ENCODE measurements at regions not wholly inside any gene's neighbourhood (a gene's known extent, or its start where the extent isn't known, plus 50 kb on each side); places are given as distances from the start of the nearest gene placed in this dataset.

- H3K4me3 ChIP-seq (ENCODE audit: low read depth, low read length): no peak overlapping the region
- ChIA-PET CTCF (no interaction called here), POLR2A (no interaction called here)
- no peaks in the 10 kb centered on the region for H3K36me3 ChIP-seq (ENCODE audit: control insufficient read depth in 2 of 2, insufficient read depth in 1 of 2, low read length in 2 of 2)
- H3K27ac ChIP-seq (ENCODE audit: extremely low read depth, low read depth, low read length): no peak overlapping the region
- no peaks in the 10 kb centered on the region for H3K9me3 ChIP-seq (ENCODE audit: control insufficient read depth, insufficient read depth, low read depth, low read length)
- no peaks in the 10 kb centered on the region for H3K4me1 ChIP-seq (ENCODE audit: control insufficient read depth, insufficient read depth, low read length)
- TF ChIP-seq ZNF792 (tag by site-specific recombination; IDR thresholded peaks at IDR 0.05) (no peak), OSR2 (tag by site-specific recombination; IDR thresholded peaks at IDR 0.05) (no peak), ZSCAN4 (tag by site-specific recombination; IDR thresholded peaks at IDR 0.05) (no peak), ZNF548 (tag by site-specific recombination; IDR thresholded peaks at IDR 0.05) (no peak), ZNF776 (tag by site-specific recombination; IDR thresholded peaks at IDR 0.05; ENCODE audit: borderline replicate concordance) (no peak), ZNF624 (tag by site-specific recombination; IDR thresholded peaks at IDR 0.05) (no peak), ZNF433 (tag by site-specific recombination; IDR thresholded peaks at IDR 0.05; ENCODE audit: low read depth) (no peak)
These were observed 519.1 kb upstream of the EYS start for GRCh38 chr6:66226109-66226508.

- no peak overlapping the region for H3K27ac ChIP-seq (ENCODE audit: extremely low read depth, low read depth, low read length)
- H3K9me3 ChIP-seq (ENCODE audit: control insufficient read depth, insufficient read depth, low read depth, low read length): no peaks in the 10 kb centered on the region
- no peaks in the 10 kb centered on the region for H3K36me3 ChIP-seq (ENCODE audit: control insufficient read depth in 2 of 2, insufficient read depth in 1 of 2, low read length in 2 of 2)
- TF ChIP-seq ZNF223 (tag by site-specific recombination; IDR thresholded peaks at IDR 0.05): no peak
- TF ChIP-seq ZNF624 (tag by site-specific recombination; IDR thresholded peaks at IDR 0.05): no peak
- no peak for TF ChIP-seq ZNF670 (tag by site-specific recombination; IDR thresholded peaks at IDR 0.05; ENCODE audit: low read depth)
- peak; percentile 93 for TF ChIP-seq SETDB1 (IDR thresholded peaks at IDR 0.05; ENCODE audit: insufficient read length, low read length)
- TF ChIP-seq TRIM28 (IDR thresholded peaks at IDR 0.05; ENCODE audit: borderline replicate concordance, low read length): 0 out of 2 replicates have a peak, but pooled peaks have one; percentile 39
- TF ChIP-seq OSR2 (tag by site-specific recombination; IDR thresholded peaks at IDR 0.05): no peak
- H3K4me3 ChIP-seq (ENCODE audit: low read depth, low read length): no peak overlapping the region
- ChIA-PET CTCF (interaction anchor here (0.6 kb wide), 1 partner anchor 17 kb away, joined by 3 read pairs; no protein-coding TSS in a partner anchor), POLR2A (no interaction called here)
- H3K4me1 ChIP-seq (ENCODE audit: control insufficient read depth, insufficient read depth, low read length): no peaks in the 10 kb centered on the region
These were observed 503.9 kb upstream of the EYS start for GRCh38 chr6:66210964-66211363.

GRCh38 chr6:66200390-66200789 lies 493.4 kb upstream of the EYS start:
- Histone ChIP-seq H3K27ac (ENCODE audit: extremely low read depth, low read depth, low read length) (no peak overlapping the region), H3K36me3 (ENCODE audit: control insufficient read depth in 2 of 2, insufficient read depth in 1 of 2, low read length in 2 of 2) (no peaks in the 10 kb centered on the region), H3K4me1 (ENCODE audit: control insufficient read depth, insufficient read depth, low read length) (no peaks in the 10 kb centered on the region), H3K9me3 (ENCODE audit: control insufficient read depth, insufficient read depth, low read depth, low read length) (no peaks in the 10 kb centered on the region), H3K4me3 (ENCODE audit: low read depth, low read length) (no peak overlapping the region)
- ChIA-PET CTCF (no interaction called here), POLR2A (no interaction called here)
- no peak for TF ChIP-seq ZNF645 (tag by site-specific recombination; IDR thresholded peaks at IDR 0.05)
- TF ChIP-seq ZNF610 (tag by site-specific recombination; IDR thresholded peaks at IDR 0.05; ENCODE audit: borderline replicate concordance): no peak
- no peak for TF ChIP-seq ZNF624 (tag by site-specific recombination; IDR thresholded peaks at IDR 0.05)
- no peak for TF ChIP-seq ZIC2 (tag by site-specific recombination; IDR thresholded peaks at IDR 0.05)
- TF ChIP-seq ZNF654 (tag by site-specific recombination; IDR thresholded peaks at IDR 0.05; ENCODE audit: low read depth): no peak
- no peak for TF ChIP-seq ZNF561 (tag by site-specific recombination; IDR thresholded peaks at IDR 0.05; ENCODE audit: borderline replicate concordance)
- no peak for TF ChIP-seq PBX3 (CRISPR knock-in tag; IDR thresholded peaks at IDR 0.05)
- TF ChIP-seq INSM2 (tag by site-specific recombination; IDR thresholded peaks at IDR 0.05): no peak
- no peak for TF ChIP-seq ZNF350 (tag by site-specific recombination; IDR thresholded peaks at IDR 0.05)
- TF ChIP-seq ZNF221 (tag by site-specific recombination; IDR thresholded peaks at IDR 0.05; ENCODE audit: borderline replicate concordance): no peak
- no peak for TF ChIP-seq ZFP3 (tag by site-specific recombination; IDR thresholded peaks at IDR 0.05; ENCODE audit: low read depth)
- no peak for TF ChIP-seq ZNF473 (tag by site-specific recombination; IDR thresholded peaks at IDR 0.05)

Measured in HEK293 (cell line).